Endothelial cell of umbilical vein (primary cell): ENCODE measurements at regions not wholly inside any gene's neighbourhood (a gene's known extent, or its start where the extent isn't known, plus 50 kb on each side); places are given as distances from the start of the nearest gene placed in this dataset.
"Not testable (repeated sequence)": the region's sequence is repeated elsewhere in the genome, so short reads cannot be mapped to it uniquely, and the experiment has no call there.

Experiments used
- BruUV-seq: library from RNA; stranded (reverse); fragments of 400-500 nt; replicated peaks from 2 replicates; lab custom pipeline; 2021; lab: Mats Ljungman, UMichigan
- CTCF ChIA-PET: fragments of 300-600, 350-600 bp; sonication (Branson Sonifier 250); formaldehyde crosslinking; loops from one replicate; lab custom pipeline; 2021; ENCODE audit warnings: antibody characterized with exemption, inconsistent platforms; lab: Charles Lee
- POLR2A ChIA-PET: fragments of 300-600, 350-600 bp; sonication (Branson Sonifier 250); formaldehyde crosslinking; loops from one replicate; lab custom pipeline; 2021; ENCODE audit warnings: antibody characterized with exemption, inconsistent platforms; lab: Charles Lee
- DNase-seq: peaks from one replicate; pipeline ENCODE4 v3.0.0-alpha.2; 2011; ENCODE audit warnings: low read depth, low spot score
- FAIRE-seq: peaks from 2 replicates; lab custom pipeline; 2011; peaks lifted over from hg19 to GRCh38; lab: Jason Lieb, UNC
- H2AFZ ChIP-seq: 2 replicates; pipeline ENCODE4 v1.6.0; 2012; ENCODE audit warnings: low read depth, low read length, control low read depth, inconsistent platforms
- H3K27ac ChIP-seq: 2 replicates; pipeline ENCODE4 v1.5.1; 2011; ENCODE audit warnings: low read depth, mild to moderate bottlenecking, control low read depth, low read length, moderate library complexity; ENCODE audit not compliant: insufficient read depth
- H3K27me3 ChIP-seq, 2 experiments: 2 replicates each; pipeline versions ENCODE4 v1.6.0 to v1.6.1; 2011; ENCODE audit warnings: low read length in 2 of 2, mixed read lengths in 1 of 2; ENCODE audit not compliant: control insufficient read depth in 2 of 2, insufficient read depth in 2 of 2
- H3K36me3 ChIP-seq, 2 experiments: 2 replicates in 1 of 2; 3 replicates in 1 of 2; pipeline ENCODE4 v1.5.1; 2011; ENCODE audit warnings: low read length in 2 of 2, mild to moderate bottlenecking in 1 of 2, moderate library complexity in 1 of 2; ENCODE audit not compliant: control insufficient read depth in 2 of 2, insufficient read depth in 2 of 2; ENCODE audit errors: extremely low read depth in 1 of 2
- H3K4me1 ChIP-seq: 3 replicates; pipeline ENCODE4 v1.5.1; 2011; ENCODE audit warnings: mild to moderate bottlenecking, low read length; ENCODE audit not compliant: control insufficient read depth, insufficient read depth; ENCODE audit errors: extremely low read depth
- H3K4me2 ChIP-seq: 2 replicates; pipeline ENCODE4 v1.6.1; 2011; ENCODE audit warnings: low read length, control low read depth, mixed read lengths; ENCODE audit not compliant: insufficient read depth
- H3K4me3 ChIP-seq, 3 experiments: fragments of 200-600 bp in 1 of 3; sonication (generic), shearing (Covaris generic) in 1 of 3; replicated peaks in 1 of 3; 2 replicates each; pipeline ENCODE4 v1.5.1; 2011 to 2016; ENCODE audit warnings: control low read depth in 3 of 3, low read length in 3 of 3, mild to moderate bottlenecking in 2 of 3, inconsistent platforms in 1 of 3, low read depth in 1 of 3, moderate library complexity in 1 of 3; ENCODE audit not compliant: insufficient read depth in 1 of 3
- H3K79me2 ChIP-seq: 2 replicates; pipeline ENCODE4 v1.6.0; 2012; ENCODE audit warnings: low read length, inconsistent platforms; ENCODE audit not compliant: control insufficient read depth, insufficient read depth
- H3K9ac ChIP-seq: replicated peaks from 2 replicates; pipeline ENCODE3; 2011; ENCODE audit warnings: low read length, control low read depth; ENCODE audit not compliant: insufficient read depth; ENCODE audit errors: extremely low read depth
- H3K9me1 ChIP-seq: replicated peaks from 3 replicates; pipeline ENCODE4 v1.6.0; 2011; ENCODE audit warnings: mild to moderate bottlenecking, low read length; ENCODE audit not compliant: control insufficient read depth, insufficient read depth; ENCODE audit errors: extremely low read depth
- H3K9me3 ChIP-seq: replicated peaks from 2 replicates; pipeline ENCODE4 v1.5.1; 2012; ENCODE audit warnings: low read length, inconsistent platforms; ENCODE audit not compliant: control insufficient read depth, insufficient read depth
- H4K20me1 ChIP-seq: replicated peaks from 2 replicates; pipeline ENCODE3; 2011; ENCODE audit warnings: mild to moderate bottlenecking, low read length; ENCODE audit not compliant: control insufficient read depth, insufficient read depth; ENCODE audit errors: extremely low read depth
- CTCF ChIP-seq, 2 donors: IDR thresholded peaks; 1 replicate in 1 of 2; 2 replicates in 1 of 2; pipeline ENCODE4 v1.5.1; 2011; ENCODE audit warnings: low read length in 2 of 2, mild to moderate bottlenecking in 2 of 2, moderate library complexity in 2 of 2, control low read depth in 1 of 2, inconsistent platforms in 1 of 2, low read depth in 1 of 2; ENCODE audit not compliant: insufficient read depth in 1 of 2; ENCODE audit errors: extremely low read depth in 1 of 2
- EZH2 ChIP-seq: IDR thresholded peaks from 2 replicates; pipeline ENCODE4 v1.6.1; 2012; ENCODE audit warnings: borderline replicate concordance, low read depth, mild to moderate bottlenecking, moderate library complexity, low read length, inconsistent platforms; ENCODE audit not compliant: severe bottlenecking
- MAX ChIP-seq: IDR thresholded peaks from 2 replicates; pipeline ENCODE4 v1.6.1; 2011; ENCODE audit not compliant: insufficient read depth, insufficient read length
- MYC ChIP-seq: IDR thresholded peaks from one replicate; pipeline ENCODE4 v1.6.1; 2011; ENCODE audit warnings: mild to moderate bottlenecking, low read depth, low read length
- POLR2A ChIP-seq: IDR thresholded peaks from 2 replicates; pipeline ENCODE4 v1.6.1; 2012; ENCODE audit warnings: low read depth, mild to moderate bottlenecking, control low read depth, low read length
- POLR2AphosphoS5 ChIP-seq: IDR thresholded peaks from 2 replicates; pipeline ENCODE4 v1.6.1; 2012; ENCODE audit warnings: low read depth, mild to moderate bottlenecking, control low read depth, low read length, moderate library complexity; ENCODE audit not compliant: insufficient read depth
- dilution Hi-C: fragments of 300-500 bp; cut with MboI; formaldehyde crosslinking; loops from one replicate; pipeline ENCODE4 v1.15.0; 2019; ENCODE audit warnings: low sequenced_read_pairs; ENCODE audit not compliant: extremely low pct_ligation_motif_present
- intact Hi-C: fragments of 100-400 bp; cut with micrococcal nuclease; formaldehyde crosslinking; loops from one replicate; pipeline ENCODE4 v1.10.0; 2022

GRCh38 chr2:52264488-52264887 is 1232.6 kb upstream of the NRXN1 start:
- H3K79me2 ChIP-seq: no peaks in the 10 kb centered on the region
- H3K27me3 ChIP-seq: no peaks in the 10 kb centered on the region
- TF ChIP-seq CTCF (IDR thresholded peaks at IDR 0.05; ENCODE audit: extremely low read depth in 1 of 2, insufficient read depth in 1 of 2, low read depth in 1 of 2, low read length in 2 of 2) (no peak), POLR2AphosphoS5 (no peak), MYC (no peak), MAX (no peak), EZH2 (no peak)
- FAIRE-seq: no peak
- H3K9me1 ChIP-seq: no peaks in the 10 kb centered on the region
- H3K9ac ChIP-seq: no peak overlapping the region
- H4K20me1 ChIP-seq: no peaks in the 10 kb centered on the region
- H3K27ac ChIP-seq: no peak overlapping the region
- H3K36me3 ChIP-seq: no peaks in the 10 kb centered on the region
- no TSS peak for BruUV-seq
- ChIA-PET POLR2A (no interaction called here), CTCF (no interaction called here)
- no peak for DNase-seq
- dilution Hi-C loops (no loop called here), intact Hi-C loops (no loop called here)
- no peak overlapping the region for H3K4me2 ChIP-seq
- no peak overlapping the region for H3K4me3 ChIP-seq
- H3K4me1 ChIP-seq: no peaks in the 10 kb centered on the region
- H2AFZ ChIP-seq: no peak overlapping the region
- no peaks in the 10 kb centered on the region for H3K9me3 ChIP-seq

- ChIA-PET CTCF (no interaction called here), POLR2A (no interaction called here)
- H3K79me2 ChIP-seq: no peaks in the 10 kb centered on the region
- H3K4me1 ChIP-seq: no peaks in the 10 kb centered on the region
- H4K20me1 ChIP-seq: no peaks in the 10 kb centered on the region
- intact Hi-C loops (no loop called here), dilution Hi-C loops (no loop called here)
- DNase-seq (no peak), FAIRE-seq (no peak)
- no peaks in the 10 kb centered on the region for H3K27me3 ChIP-seq
- no TSS peak for BruUV-seq
- H3K9me1 ChIP-seq: no peaks in the 10 kb centered on the region
- no peak for TF ChIP-seq MYC
- no peak for TF ChIP-seq POLR2A
- H3K36me3 ChIP-seq: no peaks in the 10 kb centered on the region
- no peaks in the 10 kb centered on the region for H3K9me3 ChIP-seq
- H3K9ac ChIP-seq: no peak overlapping the region
- H3K4me3 ChIP-seq: no peak overlapping the region
- no peak overlapping the region for H2AFZ ChIP-seq
- H3K27ac ChIP-seq: no peak overlapping the region
- H3K4me2 ChIP-seq: no peak overlapping the region
Measured at GRCh38 chr2:52260904-52261303, 1229.0 kb upstream of the NRXN1 start.

GRCh38 chr2:52258967-52259366 is 1227.0 kb upstream of the NRXN1 start:
- POLR2A ChIA-PET, H3K9me3 ChIP-seq, H2AFZ ChIP-seq, H4K20me1 ChIP-seq, H3K4me1 ChIP-seq, intact Hi-C loops, FAIRE-seq, H3K4me2 ChIP-seq, BruUV-seq, H3K36me3 ChIP-seq, H3K4me3 ChIP-seq, DNase-seq, H3K27me3 ChIP-seq, H3K9me1 ChIP-seq, H3K79me2 ChIP-seq, CTCF ChIA-PET, H3K27ac ChIP-seq, dilution Hi-C loops, H3K9ac ChIP-seq: not testable (repeated sequence)
